Transverse colon (tissue), 4 donors: ENCODE measurements at regions not wholly inside any gene's neighbourhood (a gene's known extent, or its start where the extent isn't known, plus 50 kb on each side); places are given as distances from the start of the nearest gene placed in this dataset.

ENCODE experiments used
- EP300 ChIP-seq: sonication (generic); formaldehyde crosslinking; IDR thresholded peaks from one replicate; pipeline ENCODE4 v1.6.1; 2017; ENCODE audit warnings: antibody characterized with exemption, low read depth
- POLR2A ChIP-seq: fragments of 450-650 bp; IDR thresholded peaks from one replicate; pipeline ENCODE4 v1.6.1; 2016; ENCODE audit warnings: antibody characterized with exemption, mild to moderate bottlenecking, moderate library complexity
- POLR2AphosphoS5 ChIP-seq, 3 donors: sonication (generic); formaldehyde crosslinking; IDR thresholded peaks; one replicate each; pipeline ENCODE4 v1.6.1; 2016; ENCODE audit warnings: antibody characterized with exemption in 3 of 3
- TF ChIP-seq, protein P1 (sequence below), 5 experiments: fragments of 200-600 bp in 3 of 5; fragments of 450-650 bp in 2 of 5; sonication (generic) in 3 of 5; IDR thresholded peaks; 1 replicate in 2 of 5; 2 replicates in 3 of 5; pipeline ENCODE4 v1.5.1; 2016 to 2017; ENCODE audit warnings: antibody characterized with exemption in 5 of 5, inconsistent platforms in 3 of 5, mild to moderate bottlenecking in 2 of 5, moderate library complexity in 1 of 5

DNA sequence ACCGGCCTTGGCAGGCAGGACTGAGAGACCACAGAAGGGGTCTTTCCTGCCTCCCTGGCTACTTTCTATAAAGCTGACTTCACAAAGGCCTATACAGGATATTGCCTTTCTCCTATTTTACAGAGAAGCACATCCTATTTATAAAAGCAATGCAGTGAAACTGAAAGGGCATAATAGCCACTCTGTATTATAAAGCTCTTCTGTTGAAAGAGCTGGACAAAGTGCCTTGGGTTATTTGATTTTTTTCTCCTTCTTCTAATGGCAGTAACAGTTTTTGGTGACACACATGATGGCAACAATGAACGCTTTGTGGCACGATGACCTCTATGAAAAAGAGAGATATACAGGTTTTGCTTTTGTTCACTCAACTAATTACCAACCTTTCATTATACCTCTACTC, 281.1 kb downstream of the ZNF516 start:
- TF ChIP-seq, protein P1, sequence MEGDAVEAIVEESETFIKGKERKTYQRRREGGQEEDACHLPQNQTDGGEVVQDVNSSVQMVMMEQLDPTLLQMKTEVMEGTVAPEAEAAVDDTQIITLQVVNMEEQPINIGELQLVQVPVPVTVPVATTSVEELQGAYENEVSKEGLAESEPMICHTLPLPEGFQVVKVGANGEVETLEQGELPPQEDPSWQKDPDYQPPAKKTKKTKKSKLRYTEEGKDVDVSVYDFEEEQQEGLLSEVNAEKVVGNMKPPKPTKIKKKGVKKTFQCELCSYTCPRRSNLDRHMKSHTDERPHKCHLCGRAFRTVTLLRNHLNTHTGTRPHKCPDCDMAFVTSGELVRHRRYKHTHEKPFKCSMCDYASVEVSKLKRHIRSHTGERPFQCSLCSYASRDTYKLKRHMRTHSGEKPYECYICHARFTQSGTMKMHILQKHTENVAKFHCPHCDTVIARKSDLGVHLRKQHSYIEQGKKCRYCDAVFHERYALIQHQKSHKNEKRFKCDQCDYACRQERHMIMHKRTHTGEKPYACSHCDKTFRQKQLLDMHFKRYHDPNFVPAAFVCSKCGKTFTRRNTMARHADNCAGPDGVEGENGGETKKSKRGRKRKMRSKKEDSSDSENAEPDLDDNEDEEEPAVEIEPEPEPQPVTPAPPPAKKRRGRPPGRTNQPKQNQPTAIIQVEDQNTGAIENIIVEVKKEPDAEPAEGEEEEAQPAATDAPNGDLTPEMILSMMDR (IDR thresholded peaks at IDR 0.05), result no peak
- no peak for TF ChIP-seq EP300
- TF ChIP-seq POLR2A, result no peak
- TF ChIP-seq POLR2AphosphoS5 (IDR thresholded peaks at IDR 0.05), result no peak
